B cell (primary cell): ENCODE measurements at regions not wholly inside any gene's neighbourhood (a gene's known extent, or its start where the extent isn't known, plus 50 kb on each side); places are given as distances from the start of the nearest gene placed in this dataset.
"Not testable (repeated sequence)": the region's sequence is repeated elsewhere in the genome, so short reads cannot be mapped to it uniquely, and the experiment has no call there.

Experiments used
- ATAC-seq: fragments of 200-7000 bp; cut with Tn5 transposase; one replicate; pipeline ENCODE4 v1.10.0; 2021; ENCODE audit warnings: low read depth, mild to moderate bottlenecking, moderate number of reproducible peaks, moderate library complexity
- CTCF ChIA-PET: fragments of 350-600 bp; sonication (Branson Sonifier 250); formaldehyde crosslinking; loops from one replicate; lab custom pipeline; 2021; ENCODE audit warnings: antibody characterized with exemption, inconsistent platforms; lab: Charles Lee
- POLR2A ChIA-PET: fragments of 350-600 bp; sonication (Branson Sonifier 250); formaldehyde crosslinking; loops from one replicate; lab custom pipeline; 2021; ENCODE audit warnings: antibody characterized with exemption; lab: Charles Lee
- DNase-seq: peaks from one replicate; pipeline ENCODE4 v3.0.0; 2013
- H2AFZ ChIP-seq: 2 replicates; pipeline ENCODE4 v1.6.1; 2012; ENCODE audit warnings: mild to moderate bottlenecking, low read depth, low read length; ENCODE audit not compliant: insufficient read depth, poor library complexity, severe bottlenecking
- H3K27ac ChIP-seq, 2 donors: 1 replicate in 1 of 2; 2 replicates in 1 of 2; pipeline ENCODE4 v1.5.1; 2012 to 2013; ENCODE audit warnings: low read length in 2 of 2, mild to moderate bottlenecking in 2 of 2, moderate library complexity in 1 of 2
- H3K27me3 ChIP-seq, 4 experiments: fragments of 200-600 bp in 1 of 4; sonication (generic) in 1 of 4; replicated peaks in 1 of 4; 1 replicate in 2 of 4; 2 replicates in 2 of 4; pipeline versions ENCODE4 v1.6.1 to v1.7.0; 2013 to 2016; ENCODE audit warnings: low read length in 3 of 4, mild to moderate bottlenecking in 2 of 4, mixed read lengths in 1 of 4, moderate library complexity in 1 of 4; ENCODE audit not compliant: insufficient read depth in 4 of 4, control insufficient read depth in 3 of 4; ENCODE audit errors: control extremely low read depth in 1 of 4
- H3K36me3 ChIP-seq, 2 experiments: replicated peaks in 1 of 2; 1 replicate in 1 of 2; 2 replicates in 1 of 2; pipeline versions ENCODE4 v1.6.1 to v1.7.1; 2013; ENCODE audit warnings: low read length in 1 of 2; ENCODE audit not compliant: insufficient read depth in 2 of 2, control insufficient read depth in 1 of 2; ENCODE audit errors: control extremely low read depth in 1 of 2, extremely low read depth in 1 of 2
- H3K4me1 ChIP-seq, 2 donors: fragments of 200-600 bp in 1 of 2; sonication (generic) in 1 of 2; 1 replicate in 1 of 2; 2 replicates in 1 of 2; pipeline versions ENCODE4 v1.5.1 to v1.6.1; 2013 to 2017; ENCODE audit warnings: low read length in 2 of 2; ENCODE audit not compliant: control insufficient read depth in 2 of 2, insufficient read depth in 2 of 2
- H3K4me2 ChIP-seq: replicated peaks from 2 replicates; pipeline ENCODE3; 2012; ENCODE audit warnings: mild to moderate bottlenecking, low read depth, low read length; ENCODE audit not compliant: poor library complexity, severe bottlenecking
- H3K4me3 ChIP-seq, 5 experiments: fragments of 200-600 bp in 1 of 5; sonication (generic) in 1 of 5; 1 replicate in 3 of 5; 2 replicates in 2 of 5; pipeline versions ENCODE4 v1.5.1 to v1.7.0; 2011 to 2016; ENCODE audit warnings: low read length in 4 of 5, mild to moderate bottlenecking in 4 of 5, low read depth in 2 of 5, control low read depth in 1 of 5, moderate library complexity in 1 of 5; ENCODE audit not compliant: insufficient read depth in 1 of 5; ENCODE audit errors: control extremely low read depth in 1 of 5, extremely low read depth in 1 of 5
- H3K79me2 ChIP-seq: fragments of 200-600 bp; sonication (generic); one replicate; pipeline ENCODE4 v1.6.0; 2016; ENCODE audit warnings: low read length; ENCODE audit not compliant: control insufficient read depth, insufficient read depth
- H3K9ac ChIP-seq: fragments of 200-600 bp; sonication (generic); 2 replicates; pipeline ENCODE4 v1.6.1; 2017; ENCODE audit warnings: mild to moderate bottlenecking, low read length, moderate library complexity
- H3K9me3 ChIP-seq, 3 donors: one replicate each; pipeline versions ENCODE4 v1.6.1 to v1.7.1; 2013; ENCODE audit warnings: low read length in 2 of 3; ENCODE audit not compliant: control insufficient read depth in 2 of 3, insufficient read depth in 1 of 3; ENCODE audit errors: control extremely low read depth in 1 of 3
- H4K20me1 ChIP-seq: 2 replicates; pipeline ENCODE4 v1.6.0; 2012; ENCODE audit warnings: mild to moderate bottlenecking, low read length; ENCODE audit not compliant: insufficient read depth, control insufficient read depth, poor library complexity, severe bottlenecking
- H3K27ac Mint-ChIP-seq: one replicate; pipeline ENCODE4 v1.8.0; 2021; ENCODE audit warnings: mixed read lengths
- H3K27me3 Mint-ChIP-seq: one replicate; pipeline ENCODE4 v1.8.0; 2021; ENCODE audit warnings: mixed read lengths
- H3K4me1 Mint-ChIP-seq: one replicate; pipeline ENCODE4 v1.8.0; 2021; ENCODE audit warnings: mixed read lengths
- H3K4me3 Mint-ChIP-seq: one replicate; pipeline ENCODE4 v1.8.0; 2021; ENCODE audit warnings: mixed read lengths
- H3K9me3 Mint-ChIP-seq: one replicate; pipeline ENCODE4 v1.8.0; 2022; ENCODE audit warnings: mixed read lengths; ENCODE audit not compliant: insufficient read depth
- CTCF ChIP-seq: fragments of 200-600 bp; IDR thresholded peaks from one replicate; pipeline ENCODE4 v1.8.0; 2022; ENCODE audit warnings: antibody characterized with exemption, mild to moderate bottlenecking
- EZH2 ChIP-seq: IDR thresholded peaks from 2 replicates; pipeline ENCODE4 v1.6.1; 2012; ENCODE audit warnings: borderline replicate concordance, low read depth, mild to moderate bottlenecking, moderate library complexity, low read length; ENCODE audit not compliant: insufficient read depth, poor library complexity, severe bottlenecking
- WGBS: methylation state at CpG from one replicate; pipeline ENCODE4 v1.1.5; 2013; ENCODE audit warnings: missing lambda C conversion rate; ENCODE audit not compliant: insufficient coverage; 5-methylcytosine and 5-hydroxymethylcytosine counted together
- intact Hi-C: fragments of 100-400 bp; cut with micrococcal nuclease; formaldehyde crosslinking; loops from one replicate; pipeline ENCODE4 v1.10.0; 2022

- no peak for DNase-seq
- Mint-ChIP-seq H3K4me1 (no peaks in the 10 kb centered on the region), H3K27me3 (no peaks in the 10 kb centered on the region), H3K9me3 (no peaks in the 10 kb centered on the region), H3K4me3 (no peak overlapping the region), H3K27ac (no peak overlapping the region)
- Histone ChIP-seq H4K20me1 (no peaks in the 10 kb centered on the region), H2AFZ (no peak overlapping the region), H3K4me2 (no peak overlapping the region), H3K4me3 (no peak overlapping the region), H3K4me1 (no peaks in the 10 kb centered on the region), H3K79me2 (no peaks in the 10 kb centered on the region), H3K9me3 (no peaks in the 10 kb centered on the region), H3K27ac (no peak overlapping the region), H3K36me3 (no peaks in the 10 kb centered on the region), H3K27me3 (no peaks in the 10 kb centered on the region), H3K9ac (no peak overlapping the region)
- intact Hi-C loops = no loop called here
- POLR2A ChIA-PET = no interaction called here
- TF ChIP-seq EZH2 = no peak
- no peak for TF ChIP-seq CTCF
- CTCF ChIA-PET = no interaction called here
- WGBS = 95% methylated on average over 8 of the region's 9 CpGs
- no peak for ATAC-seq
These were observed 236.1 kb downstream of the VAPA start for GRCh38 chr18:10149768-10150556.

GRCh38 chr18:10150576-10150975 lies 236.8 kb downstream of the VAPA start:
- H3K27me3 ChIP-seq, H4K20me1 ChIP-seq, H3K4me1 Mint-ChIP-seq, POLR2A ChIA-PET, H3K4me3 Mint-ChIP-seq, H2AFZ ChIP-seq, H3K79me2 ChIP-seq, H3K4me3 ChIP-seq, H3K27ac ChIP-seq, H3K27me3 Mint-ChIP-seq, H3K9me3 Mint-ChIP-seq, ATAC-seq, H3K4me1 ChIP-seq, H3K9me3 ChIP-seq, CTCF ChIA-PET, H3K4me2 ChIP-seq, H3K36me3 ChIP-seq, H3K27ac Mint-ChIP-seq, DNase-seq, intact Hi-C loops, H3K9ac ChIP-seq: not testable (repeated sequence)
- 86% methylated on average over 17 of the region's 17 CpGs for WGBS
